ENCODE measurements at regions not wholly inside any gene's neighbourhood (a gene's known extent, or its start where the extent isn't known, plus 50 kb on each side); places are given as distances from the start of the nearest gene placed in this dataset.

GRCh38 chr1:87993051-87993450 is 664.4 kb downstream of the LMO4 start:
- DNase-seq (ENCODE audit: low spot score) (no peak), ATAC-seq (no peak)
- ChIA-PET POLR2A (no interaction called here), CTCF (no interaction called here)
- Mint-ChIP-seq H3K4me1 (no peaks in the 10 kb centered on the region), H3K27ac (no peak overlapping the region), H3K4me3 (no peak overlapping the region), H3K27me3 (ENCODE audit: low read depth) (no peaks in the 10 kb centered on the region), H3K9me3 (no peaks in the 10 kb centered on the region), H3K36me3 (no peaks in the 10 kb centered on the region)
- no peak for TF ChIP-seq IRF2 (CRISPR knock-in tag; IDR thresholded peaks at IDR 0.05; ENCODE audit: borderline replicate concordance, low read depth)
- TF ChIP-seq ZBTB21 (CRISPR knock-in tag; IDR thresholded peaks at IDR 0.05; ENCODE audit: borderline replicate concordance): no peak
- no peak for TF ChIP-seq SMAD4 (CRISPR knock-in tag; IDR thresholded peaks at IDR 0.05)

- no peak for DNase-seq (ENCODE audit: low spot score)
- ATAC-seq: no peak
- ChIA-PET POLR2A (no interaction called here), CTCF (no interaction called here)
- Mint-ChIP-seq H3K4me3 (no peak overlapping the region), H3K9me3 (no peaks in the 10 kb centered on the region), H3K27me3 (ENCODE audit: low read depth) (no peaks in the 10 kb centered on the region), H3K4me1 (no peaks in the 10 kb centered on the region), H3K27ac (no peak overlapping the region), H3K36me3 (no peaks in the 10 kb centered on the region)
- no peak for TF ChIP-seq GRHL2 (CRISPR knock-in tag; IDR thresholded peaks at IDR 0.05; ENCODE audit: insufficient replicate concordance, severe bottlenecking)
- TF ChIP-seq IRF2 (CRISPR knock-in tag; IDR thresholded peaks at IDR 0.05; ENCODE audit: borderline replicate concordance, low read depth): no peak
- TF ChIP-seq RELA (CRISPR knock-in tag; IDR thresholded peaks at IDR 0.05; ENCODE audit: borderline replicate concordance): no peak
- no peak for TF ChIP-seq E2F5 (CRISPR knock-in tag; IDR thresholded peaks at IDR 0.05)
- no peak for TF ChIP-seq SOX15 (CRISPR knock-in tag; IDR thresholded peaks at IDR 0.05)
- no peak for TF ChIP-seq ATF1 (CRISPR knock-in tag; IDR thresholded peaks at IDR 0.05)
- no peak for TF ChIP-seq FOXP1 (CRISPR knock-in tag; IDR thresholded peaks at IDR 0.05; ENCODE audit: borderline replicate concordance)
- no peak for TF ChIP-seq FOXJ3 (CRISPR knock-in tag; IDR thresholded peaks at IDR 0.05; ENCODE audit: borderline replicate concordance)
- TF ChIP-seq ZNF281 (CRISPR knock-in tag; IDR thresholded peaks at IDR 0.05): no peak
- no peak for TF ChIP-seq GTF2I (CRISPR knock-in tag; conservative IDR thresholded peaks at IDR 0.05)
- no peak for TF ChIP-seq USF1 (CRISPR knock-in tag; IDR thresholded peaks at IDR 0.05)
- TF ChIP-seq TEAD4 (CRISPR knock-in tag; IDR thresholded peaks at IDR 0.05): no peak
Observed at GRCh38 chr1:87999852-88000251, 671.2 kb downstream of the LMO4 start.

- DNase-seq (ENCODE audit: low spot score): no peak
- Mint-ChIP-seq H3K4me1 (no peaks in the 10 kb centered on the region), H3K27ac (no peak overlapping the region), H3K27me3 (ENCODE audit: low read depth) (no peaks in the 10 kb centered on the region), H3K9me3 (no peaks in the 10 kb centered on the region), H3K4me3 (no peak overlapping the region), H3K36me3 (no peaks in the 10 kb centered on the region)
- ChIA-PET CTCF (no interaction called here), POLR2A (no interaction called here)
- ATAC-seq: no peak
- no peak for TF ChIP-seq EMX1 (CRISPR knock-in tag; IDR thresholded peaks at IDR 0.05)
- TF ChIP-seq CREM (CRISPR knock-in tag; IDR thresholded peaks at IDR 0.05): no peak
- no peak for TF ChIP-seq ATF6 (CRISPR knock-in tag; IDR thresholded peaks at IDR 0.05)
- no peak for TF ChIP-seq HMGXB4 (CRISPR knock-in tag; IDR thresholded peaks at IDR 0.05)
- TF ChIP-seq STAT6 (CRISPR knock-in tag; conservative IDR thresholded peaks at IDR 0.05; ENCODE audit: low read depth): no peak
- no peak for TF ChIP-seq IRF1 (CRISPR knock-in tag; IDR thresholded peaks at IDR 0.05)
Observed at GRCh38 chr1:88001460-88001859, 672.8 kb downstream of the LMO4 start.
